Gastroesophageal sphincter (tissue), 4 donors: ENCODE measurements at regions not wholly inside any gene's neighbourhood (a gene's known extent, or its start where the extent isn't known, plus 50 kb on each side); places are given as distances from the start of the nearest gene placed in this dataset.

Experiments
- ATAC-seq: fragments of 150-250 bp; one replicate; pipeline ENCODE4 v1.9.1; 2016; ENCODE audit warnings: mild to moderate bottlenecking, moderate library complexity
- H3K27ac ChIP-seq, 4 donors: fragments of 200-600 bp; sonication (generic) in 3 of 4; 1 replicate in 3 of 4; 2 replicates in 1 of 4; pipeline ENCODE4 v1.5.1; 2016 to 2019
- H3K27me3 ChIP-seq: fragments of 200-600 bp; sonication (generic); one replicate; pipeline ENCODE4 v1.5.1; 2019
- H3K36me3 ChIP-seq, 2 donors: fragments of 200-600 bp; sonication (generic); one replicate each; pipeline ENCODE4 v1.5.1; 2019; ENCODE audit warnings: control low read depth in 1 of 2
- H3K4me1 ChIP-seq, 3 donors: fragments of 200-600 bp; sonication (generic); 1 replicate in 2 of 3; 2 replicates in 1 of 3; pipeline ENCODE4 v1.5.1; 2016 to 2019; ENCODE audit warnings: control low read depth in 2 of 3
- H3K4me3 ChIP-seq, 2 donors: fragments of 200-600 bp; sonication (generic); one replicate each; pipeline ENCODE4 v1.5.1; 2019; ENCODE audit warnings: mild to moderate bottlenecking in 1 of 2, moderate library complexity in 1 of 2
- H3K9me3 ChIP-seq, 3 donors: fragments of 200-600 bp; sonication (generic); one replicate each; pipeline ENCODE4 v1.5.1; 2017 to 2019; ENCODE audit warnings: control low read depth in 2 of 3
- CTCF ChIP-seq, 4 experiments: fragments of 200-600 bp in 2 of 4; fragments of 450-650 bp in 2 of 4; sonication (generic) in 1 of 4; IDR thresholded peaks; one replicate each; pipeline ENCODE4 v1.5.1; 2017 to 2019; ENCODE audit warnings: antibody characterized with exemption in 4 of 4, mild to moderate bottlenecking in 2 of 4, moderate library complexity in 2 of 4
- EP300 ChIP-seq: sonication (generic); formaldehyde crosslinking; IDR thresholded peaks from one replicate; pipeline ENCODE4 v1.6.1; 2017; ENCODE audit warnings: antibody characterized with exemption, mild to moderate bottlenecking
- POLR2A ChIP-seq, 2 donors: fragments of 450-650 bp; IDR thresholded peaks; one replicate each; pipeline ENCODE4 v1.6.1; 2017; ENCODE audit warnings: antibody characterized with exemption in 2 of 2, mild to moderate bottlenecking in 2 of 2, moderate library complexity in 1 of 2
- POLR2AphosphoS5 ChIP-seq: sonication (generic); formaldehyde crosslinking; IDR thresholded peaks from one replicate; pipeline ENCODE4 v1.6.1; 2017; ENCODE audit warnings: antibody characterized with exemption
- WGBS, 2 donors: methylation state at CpG; one replicate each; pipeline ENCODE4 v1.1.5; 2018; ENCODE audit warnings: low coverage in 1 of 2; 5-methylcytosine and 5-hydroxymethylcytosine counted together

- no peak for ATAC-seq
- no peaks in the 10 kb centered on the region for H3K36me3 ChIP-seq
- no peaks in the 10 kb centered on the region for H3K9me3 ChIP-seq
- no peaks in the 10 kb centered on the region for H3K27me3 ChIP-seq
- peaks cover 0 to 7% (median 0%) of the 10 kb centered on the region in 3 donors for H3K4me1 ChIP-seq
- no peak for TF ChIP-seq EP300
- TF ChIP-seq CTCF (IDR thresholded peaks at IDR 0.05) = no peak
- no peak for TF ChIP-seq POLR2AphosphoS5
- no peak for TF ChIP-seq POLR2A (IDR thresholded peaks at IDR 0.05)
- H3K4me3 ChIP-seq = no peak overlapping the region
- no peak overlapping the region for H3K27ac ChIP-seq
Observed at GRCh38 chr11:27244900-27245299, 118.1 kb downstream of the CCDC34 start.

GRCh38 chr11:27242591-27242990 is 120.4 kb downstream of the CCDC34 start:
- 25% methylated on average over 1 of the region's 1 CpG; no CpG with 5 or more reads in 1 of the 2 donors for WGBS, 2 donors
- H3K27me3 ChIP-seq = no peaks in the 10 kb centered on the region
- no peak overlapping the region for H3K27ac ChIP-seq
- no peaks in the 10 kb centered on the region for H3K36me3 ChIP-seq
- no peak for TF ChIP-seq POLR2A (IDR thresholded peaks at IDR 0.05)
- no peak for TF ChIP-seq EP300
- no peak for TF ChIP-seq POLR2AphosphoS5
- no peak for TF ChIP-seq CTCF (IDR thresholded peaks at IDR 0.05)
- H3K4me3 ChIP-seq = no peak overlapping the region
- peaks cover 0 to 7% (median 0%) of the 10 kb centered on the region in 3 donors for H3K4me1 ChIP-seq
- ATAC-seq = no peak
- no peaks in the 10 kb centered on the region for H3K9me3 ChIP-seq

DNA sequence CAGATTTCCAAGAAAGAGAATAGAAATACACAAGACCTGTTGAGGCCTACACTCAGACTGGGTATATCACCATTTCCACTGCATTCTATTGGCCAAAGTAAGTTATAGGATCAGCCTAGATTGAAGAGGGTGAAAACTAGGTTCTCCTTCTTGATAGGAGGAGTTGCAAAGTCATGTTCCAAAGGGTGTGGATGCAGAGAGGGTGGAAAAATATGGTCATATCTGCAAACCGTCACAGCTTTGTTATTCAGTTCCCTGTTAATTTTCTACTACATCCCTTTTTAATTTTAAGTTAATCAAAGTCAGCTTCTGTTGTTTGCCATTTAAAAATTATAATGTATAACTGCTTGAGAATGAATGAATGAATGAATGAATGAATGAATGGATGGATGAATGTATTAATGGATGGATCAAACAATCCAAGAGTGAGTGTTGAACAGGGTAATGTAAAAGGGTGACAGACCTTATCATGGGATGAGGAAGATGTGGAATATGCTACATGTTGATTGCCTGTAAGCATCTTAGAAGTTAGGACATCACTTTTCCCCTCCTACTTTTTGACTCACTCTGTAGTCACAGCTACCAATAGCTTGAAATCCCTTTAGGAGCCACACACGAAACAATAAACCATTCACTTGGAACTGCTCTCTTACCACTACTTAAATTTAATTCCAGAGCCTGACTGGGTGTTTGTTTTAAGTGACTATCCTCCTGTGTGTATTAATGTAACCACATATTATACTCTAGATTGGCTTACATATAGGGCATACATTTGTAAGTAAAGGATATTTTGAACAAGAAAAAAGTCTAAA is 121.5 kb downstream of the CCDC34 start:
- 54 to 63% methylated on average over 2 of the region's 2 CpGs for WGBS, 2 donors
- no peak for TF ChIP-seq POLR2AphosphoS5
- no peak for TF ChIP-seq CTCF (IDR thresholded peaks at IDR 0.05)
- TF ChIP-seq POLR2A (IDR thresholded peaks at IDR 0.05) = no peak
- ATAC-seq = no peak

DNA sequence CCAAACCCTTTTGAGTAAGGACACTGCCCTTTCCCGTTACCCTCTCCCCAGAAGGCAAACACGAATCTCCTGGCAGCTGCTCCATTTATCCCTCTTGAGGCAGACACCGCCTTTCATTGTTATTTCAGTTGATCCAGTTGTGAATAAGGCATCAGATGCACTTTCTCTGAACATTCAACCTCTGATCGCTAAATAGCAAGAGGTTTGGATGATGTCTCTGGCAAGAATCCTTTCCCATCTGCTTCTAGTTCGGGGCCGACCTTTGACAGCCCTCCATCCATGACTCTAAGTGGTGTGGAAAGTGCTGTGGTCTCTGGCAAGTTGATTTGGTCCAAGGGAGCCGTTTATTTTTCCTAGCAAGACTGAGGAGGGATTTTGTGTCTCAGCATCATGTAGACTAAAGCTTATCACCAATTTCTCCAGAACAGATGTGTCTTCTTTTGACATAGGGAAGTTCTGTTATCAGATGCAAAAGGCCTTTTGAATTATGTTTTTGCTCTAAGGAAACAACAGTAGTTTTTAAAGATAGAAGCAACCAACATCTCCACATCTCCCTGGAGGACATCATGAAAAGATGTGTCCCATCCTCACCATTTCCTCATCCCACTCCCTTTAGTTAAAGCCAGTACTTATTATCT is 123.6 kb downstream of the CCDC34 start:
- no peaks in the 10 kb centered on the region for H3K36me3 ChIP-seq
- H3K4me1 ChIP-seq = no peaks in the 10 kb centered on the region
- H3K27ac ChIP-seq = no peak overlapping the region
- WGBS, 2 donors = 34 to 38% methylated on average over 3 to 7 of the region's 7 CpGs
- H3K4me3 ChIP-seq = no peak overlapping the region
- no peaks in the 10 kb centered on the region for H3K27me3 ChIP-seq
- ATAC-seq = no peak
- TF ChIP-seq POLR2A (IDR thresholded peaks at IDR 0.05) = no peak
- no peak for TF ChIP-seq CTCF (IDR thresholded peaks at IDR 0.05)
- no peak for TF ChIP-seq POLR2AphosphoS5
- no peak for TF ChIP-seq EP300
- no peaks in the 10 kb centered on the region for H3K9me3 ChIP-seq

More for the DNA sequence above, 121.5 kb downstream of the CCDC34 start:
- Histone ChIP-seq H3K9me3 (no peaks in the 10 kb centered on the region), H3K4me1 (no peaks in the 10 kb centered on the region), H3K27ac (no peak overlapping the region), H3K4me3 (no peak overlapping the region), H3K27me3 (no peaks in the 10 kb centered on the region), H3K36me3 (no peaks in the 10 kb centered on the region)

DNA sequence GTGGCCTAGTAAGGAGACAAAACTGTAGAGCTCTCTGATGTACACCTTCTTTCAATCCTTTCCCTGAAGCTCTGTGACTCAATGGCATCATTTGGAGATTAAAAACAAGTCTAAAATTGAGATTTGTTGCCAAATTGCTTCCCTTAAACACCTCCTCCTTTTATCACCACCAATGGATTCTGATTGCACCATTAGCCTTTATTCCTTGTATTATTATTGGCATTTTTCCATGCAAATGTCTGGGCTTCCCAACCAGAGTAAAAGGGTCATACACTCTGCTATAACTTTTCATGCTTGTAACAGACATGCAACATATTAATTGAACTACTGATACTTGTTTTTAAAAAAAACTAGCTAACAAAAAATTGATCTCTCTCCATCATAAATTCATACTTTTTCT is 124.2 kb downstream of the CCDC34 start:
- H3K9me3 ChIP-seq = no peaks in the 10 kb centered on the region
- no peaks in the 10 kb centered on the region for H3K27me3 ChIP-seq
- H3K36me3 ChIP-seq = no peaks in the 10 kb centered on the region
- no peak overlapping the region for H3K4me3 ChIP-seq
- ATAC-seq = no peak
- no peak overlapping the region for H3K27ac ChIP-seq
- no peaks in the 10 kb centered on the region for H3K4me1 ChIP-seq
- TF ChIP-seq POLR2A (IDR thresholded peaks at IDR 0.05) (no peak), EP300 (no peak), POLR2AphosphoS5 (no peak), CTCF (IDR thresholded peaks at IDR 0.05) (no peak)
